HEK293 (cell line): ENCODE measurements at regions not wholly inside any gene's neighbourhood (a gene's known extent, or its start where the extent isn't known, plus 50 kb on each side); places are given as distances from the start of the nearest gene placed in this dataset.

Experiments used
- SP2 ChIP-seq: fragments of 450-650 bp; formaldehyde crosslinking; IDR thresholded peaks from 2 replicates; pipeline ENCODE4 v1.5.1; 2016; ENCODE audit warnings: missing biosample characterization, missing genetic modification characterization
- TCF7L2 ChIP-seq: IDR thresholded peaks from 2 replicates; pipeline ENCODE4 v1.6.1; 2011; ENCODE audit warnings: low read depth, mild to moderate bottlenecking, inconsistent platforms, low read length, moderate library complexity, borderline replicate concordance
- ZFHX2 ChIP-seq: fragments of 450-650 bp; formaldehyde crosslinking; conservative IDR thresholded peaks from 2 replicates; pipeline ENCODE4 v1.5.1; 2016; ENCODE audit warnings: missing biosample characterization, missing genetic modification characterization
- ZNF157 ChIP-seq: fragments of 450-650 bp; formaldehyde crosslinking; IDR thresholded peaks from 2 replicates; pipeline ENCODE4 v1.5.1; 2016; ENCODE audit warnings: missing biosample characterization, missing genetic modification characterization
- ZNF311 ChIP-seq: fragments of 450-650 bp; formaldehyde crosslinking; IDR thresholded peaks from 2 replicates; pipeline ENCODE4 v1.5.1; 2017; ENCODE audit warnings: missing biosample characterization, missing genetic modification characterization, borderline replicate concordance
- TF ChIP-seq, protein P1 (sequence below): fragments of 450-650 bp; formaldehyde crosslinking; IDR thresholded peaks from 2 replicates; pipeline ENCODE4 v1.5.1; 2016; ENCODE audit warnings: missing biosample characterization, missing genetic modification characterization
- TF ChIP-seq, protein P2 (sequence below): fragments of 450-650 bp; formaldehyde crosslinking; IDR thresholded peaks from 2 replicates; pipeline ENCODE4 v1.5.1; 2017; ENCODE audit warnings: missing biosample characterization, mild to moderate bottlenecking, missing genetic modification characterization, moderate library complexity
- TF ChIP-seq, protein P3 (sequence below): fragments of 450-650 bp; formaldehyde crosslinking; IDR thresholded peaks from 2 replicates; pipeline ENCODE4 v1.5.1; 2016; ENCODE audit warnings: missing biosample characterization, missing genetic modification characterization, borderline replicate concordance
- TF ChIP-seq, protein P4 (sequence below): fragments of 450-650 bp; formaldehyde crosslinking; IDR thresholded peaks from 2 replicates; pipeline ENCODE4 v1.5.1; 2016; ENCODE audit warnings: missing biosample characterization, missing genetic modification characterization

DNA sequence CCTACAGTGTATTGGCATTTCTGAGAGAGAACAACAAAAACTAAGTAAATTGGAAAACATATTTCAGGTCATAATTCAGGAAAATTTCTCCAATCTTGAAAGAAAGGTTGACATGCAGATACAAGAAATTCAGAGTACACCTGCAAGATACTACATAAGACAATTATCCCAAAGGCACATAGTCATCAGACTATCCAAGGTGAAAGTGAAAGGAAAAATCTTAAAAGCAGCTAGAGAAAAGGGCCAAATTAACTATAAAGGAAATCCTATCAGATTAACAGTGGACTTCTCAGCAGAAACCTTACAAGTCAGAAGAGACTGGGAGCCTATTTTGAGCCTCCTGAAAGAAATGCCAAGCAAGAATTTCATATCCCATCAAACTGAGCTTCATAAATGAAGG lies 449.0 kb upstream of the MMADHC start:
- TF ChIP-seq, protein P1, sequence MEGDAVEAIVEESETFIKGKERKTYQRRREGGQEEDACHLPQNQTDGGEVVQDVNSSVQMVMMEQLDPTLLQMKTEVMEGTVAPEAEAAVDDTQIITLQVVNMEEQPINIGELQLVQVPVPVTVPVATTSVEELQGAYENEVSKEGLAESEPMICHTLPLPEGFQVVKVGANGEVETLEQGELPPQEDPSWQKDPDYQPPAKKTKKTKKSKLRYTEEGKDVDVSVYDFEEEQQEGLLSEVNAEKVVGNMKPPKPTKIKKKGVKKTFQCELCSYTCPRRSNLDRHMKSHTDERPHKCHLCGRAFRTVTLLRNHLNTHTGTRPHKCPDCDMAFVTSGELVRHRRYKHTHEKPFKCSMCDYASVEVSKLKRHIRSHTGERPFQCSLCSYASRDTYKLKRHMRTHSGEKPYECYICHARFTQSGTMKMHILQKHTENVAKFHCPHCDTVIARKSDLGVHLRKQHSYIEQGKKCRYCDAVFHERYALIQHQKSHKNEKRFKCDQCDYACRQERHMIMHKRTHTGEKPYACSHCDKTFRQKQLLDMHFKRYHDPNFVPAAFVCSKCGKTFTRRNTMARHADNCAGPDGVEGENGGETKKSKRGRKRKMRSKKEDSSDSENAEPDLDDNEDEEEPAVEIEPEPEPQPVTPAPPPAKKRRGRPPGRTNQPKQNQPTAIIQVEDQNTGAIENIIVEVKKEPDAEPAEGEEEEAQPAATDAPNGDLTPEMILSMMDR, result no peak
- TF ChIP-seq, protein P2, sequence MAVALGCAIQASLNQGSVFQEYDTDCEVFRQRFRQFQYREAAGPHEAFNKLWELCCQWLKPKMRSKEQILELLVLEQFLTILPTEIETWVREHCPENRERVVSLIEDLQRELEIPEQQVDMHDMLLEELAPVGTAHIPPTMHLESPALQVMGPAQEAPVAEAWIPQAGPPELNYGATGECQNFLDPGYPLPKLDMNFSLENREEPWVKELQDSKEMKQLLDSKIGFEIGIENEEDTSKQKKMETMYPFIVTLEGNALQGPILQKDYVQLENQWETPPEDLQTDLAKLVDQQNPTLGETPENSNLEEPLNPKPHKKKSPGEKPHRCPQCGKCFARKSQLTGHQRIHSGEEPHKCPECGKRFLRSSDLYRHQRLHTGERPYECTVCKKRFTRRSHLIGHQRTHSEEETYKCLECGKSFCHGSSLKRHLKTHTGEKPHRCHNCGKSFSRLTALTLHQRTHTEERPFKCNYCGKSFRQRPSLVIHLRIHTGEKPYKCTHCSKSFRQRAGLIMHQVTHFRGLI (tag by site-specific recombination), result no peak
- TF ChIP-seq SP2, result no peak
- no peak for TF ChIP-seq TCF7L2
- TF ChIP-seq ZNF157 (tag by site-specific recombination), result no peak
- TF ChIP-seq, protein P3, sequence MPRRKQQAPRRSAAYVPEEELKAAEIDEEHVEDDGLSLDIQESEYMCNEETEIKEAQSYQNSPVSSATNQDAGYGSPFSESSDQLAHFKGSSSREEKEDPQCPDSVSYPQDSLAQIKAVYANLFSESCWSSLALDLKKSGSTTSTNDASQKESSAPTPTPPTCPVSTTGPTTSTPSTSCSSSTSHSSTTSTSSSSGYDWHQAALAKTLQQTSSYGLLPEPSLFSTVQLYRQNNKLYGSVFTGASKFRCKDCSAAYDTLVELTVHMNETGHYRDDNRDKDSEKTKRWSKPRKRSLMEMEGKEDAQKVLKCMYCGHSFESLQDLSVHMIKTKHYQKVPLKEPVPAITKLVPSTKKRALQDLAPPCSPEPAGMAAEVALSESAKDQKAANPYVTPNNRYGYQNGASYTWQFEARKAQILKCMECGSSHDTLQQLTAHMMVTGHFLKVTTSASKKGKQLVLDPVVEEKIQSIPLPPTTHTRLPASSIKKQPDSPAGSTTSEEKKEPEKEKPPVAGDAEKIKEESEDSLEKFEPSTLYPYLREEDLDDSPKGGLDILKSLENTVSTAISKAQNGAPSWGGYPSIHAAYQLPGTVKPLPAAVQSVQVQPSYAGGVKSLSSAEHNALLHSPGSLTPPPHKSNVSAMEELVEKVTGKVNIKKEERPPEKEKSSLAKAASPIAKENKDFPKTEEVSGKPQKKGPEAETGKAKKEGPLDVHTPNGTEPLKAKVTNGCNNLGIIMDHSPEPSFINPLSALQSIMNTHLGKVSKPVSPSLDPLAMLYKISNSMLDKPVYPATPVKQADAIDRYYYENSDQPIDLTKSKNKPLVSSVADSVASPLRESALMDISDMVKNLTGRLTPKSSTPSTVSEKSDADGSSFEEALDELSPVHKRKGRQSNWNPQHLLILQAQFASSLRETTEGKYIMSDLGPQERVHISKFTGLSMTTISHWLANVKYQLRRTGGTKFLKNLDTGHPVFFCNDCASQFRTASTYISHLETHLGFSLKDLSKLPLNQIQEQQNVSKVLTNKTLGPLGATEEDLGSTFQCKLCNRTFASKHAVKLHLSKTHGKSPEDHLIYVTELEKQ (tag by site-specific recombination), result no peak
- TF ChIP-seq, protein P4, sequence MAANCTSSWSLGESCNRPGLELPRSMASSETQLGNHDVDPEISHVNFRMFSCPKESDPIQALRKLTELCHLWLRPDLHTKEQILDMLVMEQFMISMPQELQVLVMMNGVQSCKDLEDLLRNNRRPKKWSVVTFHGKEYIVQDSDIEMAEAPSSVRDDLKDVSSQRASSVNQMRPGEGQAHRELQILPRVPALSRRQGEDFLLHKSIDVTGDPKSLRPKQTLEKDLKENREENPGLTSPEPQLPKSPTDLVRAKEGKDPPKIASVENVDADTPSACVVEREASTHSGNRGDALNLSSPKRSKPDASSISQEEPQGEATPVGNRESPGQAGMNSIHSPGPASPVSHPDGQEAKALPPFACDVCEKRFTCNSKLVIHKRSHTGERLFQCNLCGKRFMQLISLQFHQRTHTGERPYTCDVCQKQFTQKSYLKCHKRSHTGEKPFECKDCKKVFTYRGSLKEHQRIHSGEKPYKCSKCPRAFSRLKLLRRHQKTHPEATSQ, result no peak
- TF ChIP-seq ZFHX2 (tag by site-specific recombination), result no peak
- TF ChIP-seq ZNF311, result no peak
